Suppressor macrophage (primary cell): ENCODE measurements at regions not wholly inside any gene's neighbourhood (a gene's known extent, or its start where the extent isn't known, plus 50 kb on each side); places are given as distances from the start of the nearest gene placed in this dataset.
"Not testable (repeated sequence)": the region's sequence is repeated elsewhere in the genome, so short reads cannot be mapped to it uniquely, and the experiment has no call there.

Source experiments
- DNase-seq, 4 experiments: peaks; one replicate each; pipeline ENCODE4 v3.0.0-alpha.2; 2020 to 2022

DNA sequence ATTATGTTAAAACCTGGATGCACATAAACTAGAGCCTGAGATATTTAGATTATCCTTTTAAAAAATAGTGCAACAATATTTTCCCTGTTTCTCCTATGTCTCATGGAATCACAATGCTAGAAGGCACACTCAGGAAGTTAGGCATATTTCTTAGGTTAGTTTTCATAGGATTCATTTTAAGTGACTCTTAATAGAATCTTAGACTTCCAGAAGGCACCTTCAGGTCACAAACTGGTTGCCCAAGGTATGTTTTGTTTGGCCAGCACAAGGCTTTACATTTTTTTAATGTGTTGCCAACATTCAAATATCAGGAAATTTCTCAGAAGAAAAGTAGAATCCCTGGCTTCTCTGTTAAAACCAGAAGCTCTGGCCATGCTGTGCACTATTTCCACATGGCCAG lies 129.3 kb downstream of the LNPK start:
- DNase-seq = no peak

DNA sequence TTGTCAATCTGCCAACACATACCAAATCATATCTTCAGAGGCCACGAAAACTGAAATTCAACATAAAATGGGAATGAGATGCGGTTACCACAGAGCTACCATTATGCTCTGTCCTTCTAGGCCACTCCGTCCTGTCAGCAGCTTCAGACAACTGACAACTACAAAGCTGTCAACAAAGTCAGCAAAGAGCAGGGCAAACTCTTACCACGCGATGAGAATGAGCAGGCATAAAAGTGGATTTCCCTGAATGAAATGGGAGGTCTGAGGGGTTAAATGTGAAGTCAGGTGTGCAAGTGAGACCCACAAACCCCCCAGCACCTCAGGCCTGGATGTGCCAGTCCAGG lies 130.1 kb downstream of the LNPK start:
- DNase-seq = no peak

DNA sequence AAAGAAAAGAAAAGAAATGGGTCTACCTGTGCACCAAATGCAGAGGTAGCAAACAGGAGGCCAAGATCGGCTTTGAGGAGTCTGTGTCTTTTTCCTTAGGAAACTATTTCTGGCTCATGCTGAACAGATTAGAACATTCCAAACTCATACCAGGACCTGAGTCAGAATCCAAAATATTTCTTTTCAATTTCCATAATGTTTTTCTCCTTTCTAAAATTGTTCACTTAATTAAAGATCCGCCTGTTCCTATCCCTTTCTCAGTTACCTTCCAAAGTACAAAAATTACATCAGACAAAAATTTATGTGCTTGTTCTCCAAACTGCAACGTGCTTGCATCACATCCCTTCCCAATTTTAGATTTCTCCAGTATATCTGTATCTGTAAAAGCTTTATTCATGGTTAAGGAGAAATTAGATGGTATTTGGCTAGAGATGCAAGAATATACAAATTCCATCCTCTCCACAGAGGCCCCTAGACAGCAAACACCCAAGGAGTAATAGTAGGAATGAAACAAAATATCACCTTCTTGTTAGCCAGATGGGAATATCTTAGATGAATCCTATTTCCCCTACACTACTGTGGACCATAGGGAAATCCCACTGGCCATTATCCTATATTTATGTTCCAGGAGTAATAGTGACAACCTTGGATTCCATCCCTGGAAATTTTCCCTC lies 130.6 kb downstream of the LNPK start:
- no peak for DNase-seq

DNA sequence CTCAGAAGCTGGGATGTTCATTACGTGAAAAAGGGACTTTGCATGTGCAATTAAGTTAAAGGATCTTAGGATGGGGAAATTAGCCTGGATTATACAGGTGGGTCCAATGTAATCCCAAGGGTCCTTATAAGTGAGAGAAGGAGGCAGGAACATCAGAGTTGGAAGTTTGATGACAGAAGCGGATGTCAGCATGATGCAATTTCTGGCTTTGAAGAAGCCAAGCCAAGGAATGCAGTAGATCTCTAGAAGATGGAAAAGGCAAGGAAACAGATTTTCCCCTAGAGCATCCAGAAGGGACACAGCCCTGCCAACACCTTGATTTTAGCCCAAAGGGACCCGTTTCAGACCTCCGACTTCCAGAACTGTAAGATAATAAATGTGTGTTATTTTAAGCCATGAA lies 136.4 kb downstream of the LNPK start:
- no peak for DNase-seq

DNA sequence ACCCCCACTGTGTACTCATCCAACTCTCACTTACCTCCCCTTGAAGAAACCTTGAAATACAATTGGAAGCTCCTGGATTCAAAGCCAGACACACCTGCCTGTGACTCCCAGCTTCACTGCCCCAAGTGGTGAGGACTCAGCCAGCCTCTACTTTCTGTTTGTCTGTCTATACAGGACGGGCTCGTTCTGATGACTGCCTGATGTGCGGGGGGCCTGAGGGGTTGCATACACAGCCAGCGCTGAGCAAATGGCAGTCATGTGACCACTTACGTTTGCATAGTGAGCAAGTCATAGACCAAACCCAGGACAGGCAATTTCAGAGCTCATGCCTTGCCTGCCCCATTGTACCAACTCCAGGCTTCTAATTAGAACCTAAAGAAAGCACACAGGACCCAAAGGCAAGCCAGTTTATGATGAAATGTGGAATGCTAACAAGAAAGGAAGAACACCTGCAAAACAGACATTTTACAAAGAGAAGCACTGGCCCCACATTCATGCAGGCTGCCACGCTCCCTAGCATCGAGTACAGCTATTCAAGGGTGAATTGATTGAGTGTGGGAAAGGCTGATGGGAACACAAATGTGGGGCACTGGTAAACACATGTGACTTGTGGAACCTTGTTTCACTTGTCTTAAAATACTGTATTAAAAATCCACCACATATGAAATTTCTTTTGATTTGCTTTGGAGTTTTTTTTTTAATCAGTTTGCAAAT lies 137.8 kb downstream of the LNPK start:
- DNase-seq = no peak

DNA sequence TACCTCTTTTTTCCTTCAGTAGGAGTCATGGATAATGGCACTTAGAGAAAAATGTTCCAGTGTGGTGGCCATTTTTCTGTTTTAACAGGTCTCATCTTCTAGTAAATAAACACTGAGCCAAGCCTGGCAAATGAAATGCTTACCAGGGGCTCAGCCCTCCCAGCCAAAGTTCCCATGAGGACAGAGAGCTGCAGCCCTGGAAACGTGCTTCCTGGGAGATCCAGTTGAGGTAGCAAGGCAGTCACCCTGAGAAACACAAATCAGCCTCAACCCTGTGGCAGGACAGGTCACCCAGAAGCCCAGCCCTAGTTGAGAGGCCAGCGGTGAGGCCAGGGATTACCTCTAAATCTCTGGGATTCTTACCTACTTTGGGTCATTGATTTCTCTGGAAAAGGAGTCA lies 140.1 kb downstream of the LNPK start:
- no peak for DNase-seq

DNA sequence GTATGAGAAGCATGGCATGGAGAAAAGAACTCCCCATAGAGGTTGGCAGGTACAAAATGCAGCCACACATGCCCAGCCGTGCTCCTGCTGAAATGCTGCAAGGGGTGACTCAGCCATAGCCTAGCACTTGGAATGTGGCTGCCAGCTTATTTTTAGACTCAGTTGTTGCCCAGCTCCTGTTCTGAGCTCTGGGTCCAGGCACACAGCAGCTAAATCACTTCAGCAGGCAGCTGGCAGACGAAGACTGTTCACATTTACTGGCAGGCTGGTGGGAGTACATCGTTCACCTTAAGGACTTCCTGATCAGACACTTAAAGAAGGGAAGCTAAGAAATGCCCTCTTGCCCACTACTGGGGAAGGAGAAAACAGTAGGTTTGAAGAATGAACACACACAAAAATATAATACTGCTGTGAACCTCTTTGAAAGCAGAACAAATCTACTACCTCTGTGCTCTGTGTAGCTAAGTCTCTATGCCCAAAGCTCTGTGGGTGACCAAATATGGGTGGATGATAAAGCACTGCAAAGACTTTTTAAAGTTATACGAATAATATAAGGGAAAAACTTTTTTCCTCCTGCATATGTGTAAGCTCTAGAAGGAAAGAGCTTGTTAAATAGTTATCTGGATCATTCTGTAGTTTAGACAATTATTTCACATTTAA lies 146.1 kb downstream of the LNPK start:
- DNase-seq = no peak

DNA sequence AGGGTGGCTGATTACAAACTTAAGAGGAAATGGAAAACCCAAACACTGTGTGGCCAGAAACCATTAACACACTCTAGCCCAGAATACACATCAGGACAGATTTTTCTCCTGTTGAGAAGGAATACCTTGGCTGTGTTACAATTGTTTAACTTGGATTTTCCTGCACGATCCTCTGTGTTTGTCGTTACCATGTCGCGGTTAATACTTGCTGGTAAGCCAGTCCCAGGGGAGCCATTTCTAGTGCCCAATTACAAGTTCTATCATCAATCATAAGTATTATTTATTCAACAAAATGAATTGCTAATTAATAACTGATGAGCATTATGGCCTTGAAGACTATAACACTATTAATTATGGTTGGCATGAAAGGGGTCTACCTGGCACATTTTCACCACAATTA lies 146.8 kb downstream of the LNPK start:
- no peak for DNase-seq

DNA sequence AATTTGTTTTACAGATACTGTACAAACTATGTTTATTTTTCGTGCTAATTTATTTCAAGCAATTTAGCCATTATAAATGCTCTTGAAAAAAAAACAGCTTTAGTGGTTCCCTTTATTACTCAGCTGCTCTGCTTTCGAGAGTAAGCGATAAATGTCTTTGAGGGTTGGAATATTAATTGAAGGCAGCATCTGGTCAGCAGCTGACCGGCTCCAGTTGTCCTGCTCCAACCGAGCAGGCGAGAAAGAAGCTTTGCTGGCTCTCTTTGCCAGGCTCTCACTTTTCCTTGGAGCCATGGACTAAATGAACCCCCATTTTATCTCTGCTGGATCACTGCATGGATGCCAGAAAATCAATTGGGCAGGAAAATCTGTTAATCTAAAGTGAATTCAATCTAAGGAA lies 147.4 kb downstream of the LNPK start:
- no peak for DNase-seq

DNA sequence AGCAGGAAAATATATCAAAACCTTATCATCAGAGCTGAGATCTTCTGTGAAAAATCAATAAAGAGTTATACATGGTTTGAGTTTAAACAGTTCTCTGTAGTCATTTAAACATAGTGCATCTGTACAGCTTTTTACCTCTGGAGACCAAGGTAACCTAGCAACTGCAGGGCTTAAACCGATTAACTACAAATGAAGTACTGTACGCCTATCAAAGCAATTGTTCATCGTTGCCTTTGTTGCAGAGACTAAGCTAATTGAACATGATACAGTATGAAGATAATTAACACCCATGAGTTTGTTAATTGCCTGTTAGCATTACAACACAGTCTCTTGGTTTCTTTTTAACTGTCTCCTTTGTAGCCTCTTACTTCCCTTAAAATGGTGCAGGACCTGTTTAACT lies 147.9 kb downstream of the LNPK start:
- DNase-seq = no peak

DNA sequence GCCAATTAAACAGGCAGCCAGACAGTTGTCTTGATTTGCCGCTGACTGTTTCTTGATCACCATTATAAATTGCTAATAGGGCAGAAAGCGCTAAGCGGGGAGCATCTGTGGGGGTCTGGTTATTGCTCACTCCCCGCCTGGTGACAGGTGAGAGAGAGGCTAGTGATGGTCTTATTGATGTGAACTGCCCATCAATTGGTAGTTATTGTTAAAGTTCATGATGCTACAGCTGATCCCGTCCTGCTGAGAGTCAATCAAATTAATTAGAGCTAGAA lies 148.5 kb downstream of the LNPK start:
- DNase-seq = no peak

DNA sequence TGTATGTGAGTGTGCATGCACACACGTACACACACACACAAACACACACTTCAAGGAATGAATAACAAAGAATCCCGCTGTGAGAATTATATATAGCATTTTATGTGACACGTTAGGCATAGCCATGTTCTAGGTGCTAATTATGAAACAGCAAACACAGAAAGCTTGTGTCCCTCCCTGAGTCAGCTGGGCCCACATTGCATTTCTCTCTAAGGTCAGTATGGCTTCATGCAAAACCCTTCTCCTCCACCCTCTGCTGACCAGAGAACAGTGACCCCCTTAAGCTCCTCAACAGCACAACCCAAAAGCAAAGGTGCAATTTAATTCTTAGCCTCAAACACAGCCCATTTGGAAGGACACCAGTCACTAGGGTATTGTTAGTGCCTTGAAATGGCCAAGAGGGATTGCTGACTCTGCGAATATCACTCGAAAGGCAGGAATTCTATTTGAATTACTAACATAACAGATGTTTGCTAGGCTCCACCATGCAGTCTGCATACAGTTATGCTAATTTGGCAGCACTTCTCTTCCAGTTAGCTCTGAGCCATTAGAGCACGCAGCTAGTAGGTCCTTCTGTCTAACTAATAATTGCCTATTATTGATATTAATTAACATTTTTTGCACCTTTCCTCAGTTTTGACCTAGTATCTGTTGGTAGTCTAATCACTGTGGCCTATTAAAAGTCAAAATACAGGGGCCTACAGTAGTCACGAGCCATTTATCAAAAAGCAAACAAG lies 149.0 kb downstream of the LNPK start:
- no peak for DNase-seq

DNA sequence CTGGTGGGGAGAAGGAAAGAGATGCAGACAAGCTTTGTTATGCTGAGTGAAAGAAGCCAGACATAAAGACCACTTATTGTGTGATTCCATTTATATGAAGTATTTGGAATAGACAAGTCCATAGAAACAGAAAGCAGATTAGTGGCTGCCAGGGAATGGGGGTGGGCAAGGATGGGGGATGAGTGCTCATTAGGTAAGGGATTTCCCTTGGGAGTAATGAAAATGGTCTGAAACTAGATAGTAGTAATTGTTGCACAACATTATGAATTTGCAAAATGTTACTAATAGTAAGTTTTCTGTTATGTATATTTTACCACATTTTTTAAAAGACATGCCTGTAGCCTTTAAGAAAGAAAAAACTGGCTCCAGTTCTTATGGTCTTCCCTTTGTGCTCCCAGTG lies 154.9 kb downstream of the LNPK start:
- no peak for DNase-seq

DNA sequence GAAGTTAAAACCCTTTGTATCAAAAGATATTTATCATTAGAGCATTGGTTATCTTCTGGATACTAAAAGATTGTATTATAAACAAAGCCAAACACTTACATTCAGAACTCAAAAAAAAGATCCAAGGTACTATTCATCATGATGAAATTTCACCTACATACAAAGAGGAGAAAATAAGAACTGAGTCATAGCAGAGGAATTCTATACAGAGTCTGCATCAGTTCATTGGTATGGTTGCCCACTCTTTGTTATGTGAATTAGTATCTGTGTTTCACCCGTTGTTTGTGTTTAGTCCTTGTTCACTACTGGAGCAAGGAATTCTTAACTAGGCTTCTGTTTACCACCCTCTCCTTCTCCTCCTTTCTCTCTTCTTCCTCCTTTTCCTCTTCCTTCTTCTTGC lies 157.9 kb downstream of the LNPK start:
- DNase-seq = no peak

DNA sequence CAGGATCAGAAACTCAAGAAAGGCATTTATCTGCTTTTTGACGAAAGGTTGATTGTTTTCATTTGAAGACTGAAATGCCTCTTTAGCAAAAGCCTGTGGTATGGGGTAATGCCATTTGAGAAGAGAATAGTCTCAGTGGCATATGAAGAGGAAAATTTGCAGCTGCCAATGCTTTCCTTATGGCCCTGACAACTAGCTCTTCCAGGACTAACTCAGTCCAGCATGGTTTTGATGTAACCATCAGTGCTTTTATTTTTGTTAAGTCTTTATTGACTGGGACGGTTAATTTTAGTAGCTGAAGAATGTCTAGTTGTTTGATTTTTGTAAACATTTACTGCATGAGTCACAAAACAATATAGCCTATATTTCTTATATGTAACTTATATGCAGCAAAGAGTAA lies 158.4 kb downstream of the LNPK start:
- DNase-seq = no peak

DNA sequence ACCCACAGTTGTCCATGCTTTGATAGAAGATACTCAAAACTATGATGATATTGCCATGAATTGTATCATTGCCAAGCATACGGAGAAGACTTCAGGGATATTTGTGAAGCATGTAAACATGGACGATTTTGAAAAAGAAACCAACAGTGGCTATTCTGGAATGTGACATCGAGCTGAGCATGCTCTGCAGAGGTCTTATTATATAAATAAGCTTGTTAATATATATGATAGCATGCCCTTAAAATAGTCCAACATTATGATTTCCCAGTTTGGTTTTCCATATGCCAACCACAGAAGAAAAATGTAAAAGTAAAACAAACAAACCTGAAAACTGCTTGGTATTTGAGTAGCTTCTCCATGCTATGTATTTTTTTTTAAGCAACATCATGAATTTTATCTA lies 159.1 kb downstream of the LNPK start:
- no peak for DNase-seq

DNA sequence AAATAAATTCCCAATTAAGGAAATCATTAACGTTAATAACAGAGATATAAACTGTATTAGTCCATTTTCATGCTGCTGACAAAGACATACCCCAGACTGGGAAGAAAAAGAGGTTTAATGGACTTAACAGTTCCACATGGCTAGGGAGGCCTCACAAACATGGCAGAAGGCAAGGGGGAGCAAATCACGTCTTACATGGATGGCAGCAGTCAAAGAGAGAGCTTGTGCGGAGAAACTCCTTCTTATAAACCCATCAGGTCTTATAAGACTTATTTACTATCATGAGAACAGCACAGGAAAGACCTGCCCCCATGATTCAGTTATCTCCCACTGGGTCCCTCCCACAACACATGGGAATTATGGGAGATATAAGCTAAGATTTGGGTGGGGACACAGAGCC lies 161.3 kb downstream of the LNPK start:
- DNase-seq = not testable (repeated sequence)

DNA sequence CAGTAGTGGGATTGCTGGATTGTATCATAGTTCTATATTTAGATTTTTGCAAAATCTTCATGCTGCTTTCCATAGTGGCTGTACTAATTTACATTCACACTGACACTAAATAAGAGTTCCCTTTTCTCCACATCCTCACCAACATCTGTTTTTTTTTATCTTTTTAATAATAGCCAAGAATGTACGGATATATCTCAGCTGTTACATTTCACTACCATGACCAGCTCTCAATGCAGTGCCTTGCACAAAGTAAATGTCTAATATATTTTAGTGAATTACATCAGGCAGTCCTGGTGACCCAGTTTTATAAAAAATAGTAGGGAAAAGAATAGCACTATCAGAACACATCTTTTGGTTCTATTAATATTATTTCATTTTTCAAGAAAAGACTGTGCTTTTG lies 161.8 kb downstream of the LNPK start:
- no peak for DNase-seq

DNA sequence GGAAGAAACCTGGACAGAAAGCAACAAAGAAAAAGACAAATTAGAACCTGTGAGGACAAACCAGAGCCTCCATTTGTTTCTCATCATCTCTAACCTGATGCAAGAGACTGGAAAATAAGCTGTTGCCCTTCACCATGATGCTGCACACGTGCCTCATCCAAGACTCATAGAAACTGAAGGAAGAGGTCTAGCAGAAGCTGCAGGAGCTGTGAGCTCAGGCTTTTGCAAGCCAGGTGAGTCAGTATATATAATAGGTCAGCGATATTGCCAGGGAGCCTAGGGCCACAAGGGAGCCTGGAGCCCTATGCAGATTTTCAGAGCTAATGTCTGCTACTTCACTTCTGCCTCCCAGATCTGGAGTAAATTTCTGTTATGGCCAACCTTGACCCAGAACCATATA lies 163.1 kb downstream of the LNPK start:
- DNase-seq = no peak

DNA sequence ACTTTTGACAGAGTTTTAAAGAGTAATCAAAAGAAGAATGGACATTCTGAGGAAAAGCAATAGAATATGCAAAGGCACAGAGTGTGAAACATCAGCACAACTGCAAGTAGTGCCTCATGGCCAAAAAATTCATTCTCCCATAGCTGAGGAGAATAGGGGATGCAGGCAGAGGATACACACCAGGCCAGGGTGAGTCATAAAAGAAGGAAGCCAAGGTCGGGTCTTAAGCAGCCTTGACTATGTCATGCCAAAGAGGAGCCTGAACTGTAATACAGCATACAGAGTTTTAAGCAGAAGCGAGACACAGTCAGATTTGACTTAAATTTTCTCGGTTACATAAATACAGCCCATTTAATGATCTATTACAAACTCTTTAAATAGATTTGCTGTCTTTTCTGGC lies 165.0 kb downstream of the LNPK start:
- DNase-seq = no peak

DNA sequence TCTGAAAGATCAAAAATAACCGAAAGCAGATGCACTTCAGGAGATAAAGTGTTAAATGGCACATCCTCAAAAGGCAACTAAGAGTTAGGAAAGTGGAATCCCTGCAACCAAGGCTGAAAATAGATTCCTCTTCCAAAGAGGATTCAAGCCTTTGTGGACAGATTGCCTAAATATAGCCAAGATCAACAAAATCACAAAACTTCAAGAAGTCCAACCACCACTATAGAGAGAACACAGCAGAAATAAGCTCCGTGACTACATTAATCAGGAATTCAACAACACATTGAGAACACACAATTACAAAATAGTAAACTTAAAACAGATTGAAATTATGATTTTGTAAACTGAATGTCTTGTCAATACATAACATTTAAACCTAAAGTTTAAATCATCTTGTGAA lies 165.7 kb downstream of the LNPK start:
- no peak for DNase-seq

DNA sequence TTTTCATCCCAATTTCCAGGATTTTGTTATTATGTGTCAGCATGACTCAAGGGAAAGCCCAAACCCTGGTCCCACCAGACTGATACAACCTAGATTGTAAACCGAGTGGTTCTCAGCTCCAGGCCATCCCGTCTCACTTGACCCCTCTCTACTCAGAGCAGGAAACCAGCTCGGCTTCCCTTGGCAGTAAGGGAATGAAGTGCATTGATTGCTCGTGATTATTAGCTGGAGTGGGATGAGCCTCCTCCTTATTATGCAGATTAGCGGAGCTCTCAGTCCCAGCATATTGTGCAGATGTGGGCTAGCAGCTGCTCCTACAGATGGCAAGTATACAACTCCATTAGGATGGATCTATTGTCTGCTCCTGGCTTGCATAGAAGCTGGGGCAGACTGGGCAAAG lies 167.6 kb downstream of the LNPK start:
- no peak for DNase-seq

DNA sequence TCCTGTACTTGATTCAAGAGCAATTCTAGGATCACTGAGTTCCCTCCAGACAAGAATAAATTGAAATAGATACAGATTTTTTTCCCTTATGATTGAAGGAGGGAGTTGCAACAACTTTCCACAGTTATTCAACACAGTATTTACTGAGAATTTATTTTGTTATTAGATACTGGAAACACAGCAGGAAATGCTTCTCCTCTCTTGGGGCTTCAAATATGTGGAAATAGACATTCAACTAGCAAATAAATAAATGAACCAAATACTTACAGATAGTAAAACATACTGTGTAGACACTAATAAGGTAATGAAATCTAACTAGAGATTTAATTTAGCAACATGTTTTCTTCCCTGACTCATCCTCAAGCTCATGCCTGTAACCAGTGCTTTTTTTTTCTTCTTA lies 169.2 kb downstream of the LNPK start:
- no peak for DNase-seq

DNA sequence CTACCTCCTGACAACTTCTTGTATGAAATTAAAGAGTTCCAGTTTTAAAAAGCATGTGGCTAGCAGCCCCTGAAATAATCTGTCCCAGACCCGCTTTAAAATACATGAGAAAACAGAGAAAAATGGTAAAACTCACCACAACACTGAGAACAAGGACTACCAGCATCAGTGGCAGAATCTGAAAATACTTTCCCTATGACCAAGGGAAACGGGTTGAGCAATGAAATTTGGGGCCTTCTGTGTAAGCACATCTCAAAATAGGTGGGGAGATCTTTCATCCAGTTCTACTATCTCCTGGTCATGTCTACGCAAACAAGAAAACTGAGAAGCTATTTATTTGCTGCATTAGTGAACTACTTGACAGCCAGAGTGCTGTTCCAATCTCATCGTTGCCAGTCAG lies 172.3 kb downstream of the LNPK start:
- DNase-seq = no peak
